ENCODE measurements at regions not wholly inside any gene's neighbourhood (a gene's known extent, or its start where the extent isn't known, plus 50 kb on each side); places are given as distances from the start of the nearest gene placed in this dataset.

DNA sequence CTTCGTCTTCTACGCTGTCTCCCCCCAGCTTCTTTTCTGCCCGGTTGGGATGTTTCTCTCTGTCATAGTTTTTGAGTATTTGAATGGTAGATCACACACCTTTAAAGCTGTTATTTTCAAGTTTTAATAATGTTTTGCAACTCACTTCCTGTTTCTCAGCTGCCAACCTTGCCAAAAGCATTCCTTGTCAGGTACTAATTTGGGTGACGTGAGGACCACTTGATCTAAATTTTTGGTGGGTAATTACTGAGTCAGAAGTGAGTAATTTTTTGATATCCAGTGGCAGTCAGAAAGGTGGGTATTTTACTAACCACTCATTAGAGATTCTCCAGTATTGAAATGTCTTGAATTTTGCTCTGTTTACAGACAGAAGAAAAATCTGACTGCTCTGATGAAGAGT is 852.4 kb upstream of the FANCL start:
- intact Hi-C loops (cut with DNase I) = no loop called here
- Histone ChIP-seq H3K27me3 (ENCODE audit: insufficient read depth in 3 of 3, low read length in 2 of 3) (peaks cover 0 to 3% (median 0%) of the 10 kb centered on the region in 3 donors), H3K4me1 (no peaks in the 10 kb centered on the region), H3K9me3 (no peaks in the 10 kb centered on the region), H3K4me3 (no peak overlapping the region), H3K27ac (no peak overlapping the region), H3K36me3 (ENCODE audit: insufficient read depth in 1 of 2, low read depth in 1 of 2) (no peaks in the 10 kb centered on the region)
- WGBS, 3 donors = 83 to 87% (median 85%) methylated on average over 4 of the region's 4 CpGs
- DNase-seq (no peak), ATAC-seq (no peak)
- TF ChIP-seq, protein P1, sequence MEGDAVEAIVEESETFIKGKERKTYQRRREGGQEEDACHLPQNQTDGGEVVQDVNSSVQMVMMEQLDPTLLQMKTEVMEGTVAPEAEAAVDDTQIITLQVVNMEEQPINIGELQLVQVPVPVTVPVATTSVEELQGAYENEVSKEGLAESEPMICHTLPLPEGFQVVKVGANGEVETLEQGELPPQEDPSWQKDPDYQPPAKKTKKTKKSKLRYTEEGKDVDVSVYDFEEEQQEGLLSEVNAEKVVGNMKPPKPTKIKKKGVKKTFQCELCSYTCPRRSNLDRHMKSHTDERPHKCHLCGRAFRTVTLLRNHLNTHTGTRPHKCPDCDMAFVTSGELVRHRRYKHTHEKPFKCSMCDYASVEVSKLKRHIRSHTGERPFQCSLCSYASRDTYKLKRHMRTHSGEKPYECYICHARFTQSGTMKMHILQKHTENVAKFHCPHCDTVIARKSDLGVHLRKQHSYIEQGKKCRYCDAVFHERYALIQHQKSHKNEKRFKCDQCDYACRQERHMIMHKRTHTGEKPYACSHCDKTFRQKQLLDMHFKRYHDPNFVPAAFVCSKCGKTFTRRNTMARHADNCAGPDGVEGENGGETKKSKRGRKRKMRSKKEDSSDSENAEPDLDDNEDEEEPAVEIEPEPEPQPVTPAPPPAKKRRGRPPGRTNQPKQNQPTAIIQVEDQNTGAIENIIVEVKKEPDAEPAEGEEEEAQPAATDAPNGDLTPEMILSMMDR (IDR thresholded peaks at IDR 0.05) = no peak

DNA sequence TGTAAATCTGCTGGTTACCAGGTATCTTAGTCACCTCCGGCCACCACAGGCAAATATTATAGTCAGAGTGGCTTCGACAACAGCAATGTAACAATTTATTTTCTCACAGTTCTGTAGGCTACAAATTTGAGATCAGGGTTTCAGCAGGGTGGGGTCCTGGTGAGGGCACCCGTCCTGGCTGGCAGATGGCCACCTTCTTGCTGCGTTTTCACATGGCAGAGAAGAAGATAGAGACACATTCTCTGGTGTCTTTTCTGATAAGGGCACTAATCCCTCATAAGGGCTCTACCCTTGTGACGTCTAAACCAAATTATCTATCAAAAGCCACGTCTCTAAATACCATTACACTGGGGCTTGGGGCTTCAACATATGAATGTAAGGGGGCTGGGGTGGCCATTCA is 843.2 kb upstream of the FANCL start:
- intact Hi-C loops (cut with DNase I) = no loop called here
- no peaks in the 10 kb centered on the region for H3K36me3 ChIP-seq (ENCODE audit: insufficient read depth in 1 of 2, low read depth in 1 of 2)
- H3K9me3 ChIP-seq = no peaks in the 10 kb centered on the region
- no peak for DNase-seq
- no peaks in the 10 kb centered on the region for H3K4me1 ChIP-seq
- H3K27me3 ChIP-seq (ENCODE audit: insufficient read depth in 3 of 3, low read length in 2 of 3) = no peaks in the 10 kb centered on the region
- ATAC-seq = no peak
- no peak overlapping the region for H3K27ac ChIP-seq
- H3K4me3 ChIP-seq = no peak overlapping the region
- WGBS, 3 donors = 56 to 62% (median 61%) methylated on average over 6 of the region's 6 CpGs
- TF ChIP-seq, protein P1 (IDR thresholded peaks at IDR 0.05) = no peak

DNA sequence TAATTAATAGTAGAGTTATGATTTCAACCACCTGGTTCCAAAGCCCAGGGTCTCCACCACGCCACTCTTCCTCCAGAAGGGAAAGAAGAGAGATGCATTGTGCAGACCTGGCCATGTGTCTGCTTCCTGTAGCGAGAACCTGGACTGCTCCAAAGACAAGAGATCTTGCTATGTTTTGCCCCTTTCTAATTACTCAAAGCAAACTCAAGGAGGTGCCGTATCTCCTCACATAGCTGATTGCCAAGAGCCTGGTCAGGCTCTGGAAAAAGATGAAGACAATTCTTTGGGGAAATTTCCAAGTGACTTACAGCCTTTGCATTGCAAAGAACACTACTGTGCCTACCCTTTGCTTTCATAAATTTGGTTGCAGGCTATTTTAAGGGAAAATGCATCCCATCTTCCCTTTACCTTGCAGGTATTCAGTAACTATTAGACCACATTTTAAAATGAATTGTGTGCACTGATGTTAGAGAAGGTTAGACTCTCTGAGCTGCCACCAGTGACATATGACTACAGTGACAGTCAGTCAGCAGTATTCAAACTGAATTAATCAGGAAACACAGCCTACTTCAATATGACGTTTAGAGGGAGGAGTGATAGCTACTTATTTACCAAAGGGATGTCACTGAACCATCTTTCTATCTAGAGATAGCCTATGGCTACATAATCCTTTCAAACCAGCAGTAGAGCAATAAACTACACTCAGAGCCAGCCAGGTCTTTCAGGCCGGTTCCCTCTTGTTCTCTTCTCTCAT is 842.1 kb upstream of the FANCL start:
- intact Hi-C loops (cut with DNase I) = no loop called here
- no peak for ATAC-seq
- WGBS, 3 donors = 65 to 76% (median 68%) methylated on average over 5 of the region's 5 CpGs

DNA sequence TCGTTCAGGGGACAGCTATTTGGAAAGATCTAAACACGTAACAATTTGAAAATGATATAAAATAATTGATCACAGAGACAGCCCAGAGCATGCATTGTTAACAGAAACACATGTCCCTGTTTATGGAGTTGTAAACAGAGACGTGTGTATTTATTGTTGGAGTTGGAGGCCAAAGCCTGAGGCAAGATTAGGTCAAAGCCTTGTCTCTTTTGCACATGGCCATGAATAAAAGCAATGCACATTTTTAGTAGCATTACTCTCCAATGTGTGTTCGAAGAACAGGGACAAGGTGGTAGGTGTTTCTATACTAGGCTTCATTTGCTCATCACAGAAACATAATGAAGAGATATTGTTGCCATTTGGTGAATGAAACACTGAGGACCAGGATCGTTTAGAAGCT is 841.5 kb upstream of the FANCL start:
- Histone ChIP-seq H3K27me3 (ENCODE audit: insufficient read depth in 3 of 3, low read length in 2 of 3) (no peaks in the 10 kb centered on the region), H3K4me1 (no peaks in the 10 kb centered on the region), H3K36me3 (ENCODE audit: insufficient read depth in 1 of 2, low read depth in 1 of 2) (no peaks in the 10 kb centered on the region), H3K27ac (no peak overlapping the region), H3K4me3 (no peak overlapping the region), H3K9me3 (no peaks in the 10 kb centered on the region)
- WGBS, 3 donors = 67 to 73% (median 69%) methylated on average over 5 of the region's 5 CpGs
- ATAC-seq = no peak
- TF ChIP-seq, protein P1 (IDR thresholded peaks at IDR 0.05) = no peak
- no peak for DNase-seq
- intact Hi-C loops (cut with DNase I) = no loop called here

More for the DNA sequence above, 842.1 kb upstream of the FANCL start:
- Histone ChIP-seq H3K4me3 (no peak overlapping the region), H3K36me3 (ENCODE audit: insufficient read depth in 1 of 2, low read depth in 1 of 2) (no peaks in the 10 kb centered on the region), H3K9me3 (no peaks in the 10 kb centered on the region), H3K4me1 (no peaks in the 10 kb centered on the region), H3K27ac (no peak overlapping the region), H3K27me3 (ENCODE audit: insufficient read depth in 3 of 3, low read length in 2 of 3) (no peaks in the 10 kb centered on the region)
- DNase-seq = no peak
- TF ChIP-seq, protein P1 (IDR thresholded peaks at IDR 0.05) = no peak
